Right atrium auricular region (tissue), 2 donors: ENCODE measurements at regions not wholly inside any gene's neighbourhood (a gene's known extent, or its start where the extent isn't known, plus 50 kb on each side); places are given as distances from the start of the nearest gene placed in this dataset.

Source experiments
- DNase-seq: peaks from one replicate; pipeline ENCODE4 v3.0.0-alpha.2; 2019; ENCODE audit warnings: low spot score
- H3K27ac ChIP-seq, 2 donors: fragments of 200-600 bp; sonication (generic); 1 replicate in 1 of 2; 2 replicates in 1 of 2; pipeline ENCODE4 v1.5.1; 2016 to 2019
- H3K27me3 ChIP-seq, 2 donors: fragments of 200-600 bp; sonication (generic); one replicate each; pipeline versions ENCODE4 v1.5.1 to v1.6.0; 2017 to 2019
- H3K36me3 ChIP-seq: fragments of 200-600 bp; sonication (generic); one replicate; pipeline ENCODE4 v1.5.1; 2016
- H3K4me1 ChIP-seq, 2 donors: fragments of 200-600 bp; sonication (generic); one replicate each; pipeline versions ENCODE4 v1.5.1 to v1.6.0; 2017 to 2019
- H3K4me3 ChIP-seq, 2 donors: fragments of 200-600 bp; sonication (generic); 1 replicate in 1 of 2; 2 replicates in 1 of 2; pipeline ENCODE4 v1.5.1; 2017 to 2019; ENCODE audit warnings: mild to moderate bottlenecking in 1 of 2, moderate library complexity in 1 of 2
- H3K9me3 ChIP-seq, 2 donors: fragments of 200-600 bp; sonication (generic); one replicate each; pipeline ENCODE4 v1.5.1; 2019
- CTCF ChIP-seq, 2 donors: fragments of 200-600 bp; sonication (generic); IDR thresholded peaks; one replicate each; pipeline ENCODE4 v1.5.1; 2019; ENCODE audit warnings: antibody characterized with exemption in 2 of 2

GRCh38 chr9:80873861-80874260, 815.5 kb downstream of the TLE1 start:
- Histone ChIP-seq H3K27me3 (no peaks in the 10 kb centered on the region), H3K9me3 (no peaks in the 10 kb centered on the region), H3K4me3 (no peak overlapping the region), H3K4me1 (no peaks in the 10 kb centered on the region), H3K36me3 (no peaks in the 10 kb centered on the region), H3K27ac (no peak overlapping the region)
- no peak for DNase-seq
- no peak for TF ChIP-seq CTCF (IDR thresholded peaks at IDR 0.05)

- no peaks in the 10 kb centered on the region for H3K36me3 ChIP-seq
- no peak overlapping the region for H3K27ac ChIP-seq
- TF ChIP-seq CTCF (IDR thresholded peaks at IDR 0.05): no peak
- DNase-seq: no peak
- no peaks in the 10 kb centered on the region for H3K27me3 ChIP-seq
- H3K9me3 ChIP-seq: peaks cover 0 to 10% of the 10 kb centered on the region in 2 donors
- H3K4me3 ChIP-seq: no peak overlapping the region
- H3K4me1 ChIP-seq: no peaks in the 10 kb centered on the region
Measured at GRCh38 chr9:80871596-80871995, 817.8 kb downstream of the TLE1 start.

GRCh38 chr9:80867731-80868130, 821.6 kb downstream of the TLE1 start:
- H3K36me3 ChIP-seq: no peaks in the 10 kb centered on the region
- no peak overlapping the region for H3K27ac ChIP-seq
- TF ChIP-seq CTCF (IDR thresholded peaks at IDR 0.05): no peak
- H3K27me3 ChIP-seq: no peaks in the 10 kb centered on the region
- H3K4me1 ChIP-seq: no peaks in the 10 kb centered on the region
- H3K9me3 ChIP-seq: peaks cover 0 to 13% of the 10 kb centered on the region in 2 donors
- H3K4me3 ChIP-seq: no peak overlapping the region
- no peak for DNase-seq

GRCh38 chr9:80866576-80867227, 822.6 kb downstream of the TLE1 start:
- Histone ChIP-seq H3K27me3 (no peaks in the 10 kb centered on the region), H3K36me3 (no peaks in the 10 kb centered on the region), H3K4me1 (no peaks in the 10 kb centered on the region), H3K27ac (no peak overlapping the region), H3K4me3 (no peak overlapping the region), H3K9me3 (peaks cover 0 to 13% of the 10 kb centered on the region in 2 donors)
- TF ChIP-seq CTCF (IDR thresholded peaks at IDR 0.05): no peak
- DNase-seq: no peak

GRCh38 chr9:80866121-80866520, 823.2 kb downstream of the TLE1 start:
- Histone ChIP-seq H3K4me3 (no peak overlapping the region), H3K27me3 (no peaks in the 10 kb centered on the region), H3K36me3 (no peaks in the 10 kb centered on the region), H3K4me1 (no peaks in the 10 kb centered on the region), H3K9me3 (peaks cover 0 to 13% of the 10 kb centered on the region in 2 donors), H3K27ac (no peak overlapping the region)
- DNase-seq: no peak
- no peak for TF ChIP-seq CTCF (IDR thresholded peaks at IDR 0.05)

GRCh38 chr9:80843028-80843427, 846.3 kb downstream of the TLE1 start:
- no peaks in the 10 kb centered on the region for H3K4me1 ChIP-seq
- H3K9me3 ChIP-seq: no peaks in the 10 kb centered on the region
- H3K4me3 ChIP-seq: no peak overlapping the region
- TF ChIP-seq CTCF (IDR thresholded peaks at IDR 0.05): no peak
- no peak for DNase-seq
- no peaks in the 10 kb centered on the region for H3K27me3 ChIP-seq
- H3K27ac ChIP-seq: no peak overlapping the region
- no peaks in the 10 kb centered on the region for H3K36me3 ChIP-seq
